ENCODE measurements at regions not wholly inside any gene's neighbourhood (a gene's known extent, or its start where the extent isn't known, plus 50 kb on each side); places are given as distances from the start of the nearest gene placed in this dataset.
A peak's percentile ranks its signal among the peaks of the same experiment; 100 is the strongest.

DNA sequence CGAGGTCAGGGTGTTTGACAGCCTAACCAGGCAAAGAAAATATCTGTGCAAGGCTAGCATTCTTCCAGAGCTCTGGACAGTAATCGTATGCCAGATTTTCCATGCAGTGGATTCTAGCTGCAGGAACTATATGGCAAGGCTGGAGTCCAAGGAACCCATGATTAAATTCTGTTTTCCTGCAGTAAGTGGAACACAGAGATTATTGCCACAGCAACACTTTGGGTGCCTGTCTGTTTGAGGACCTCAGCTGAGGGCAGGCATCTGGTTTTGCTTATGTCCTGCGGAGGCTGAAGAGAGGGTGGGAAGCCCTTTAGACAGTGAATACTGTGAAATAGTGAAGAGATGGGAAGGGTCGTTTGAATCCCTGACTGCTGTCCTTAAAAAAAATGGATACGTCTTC lies 104.4 kb downstream of the DAD1 start:
- 56% methylated on average over 5 of the region's 5 CpGs for WGBS
- H3K4me3 ChIP-seq, result no peak overlapping the region
- no peaks in the 10 kb centered on the region for H3K36me3 ChIP-seq
- no peaks in the 10 kb centered on the region for H3K9me3 ChIP-seq
- H3K4me1 ChIP-seq, result peaks cover 70% of the 10 kb centered on the region
- peak overlapping the region; percentile 49 for H3K27ac ChIP-seq
- H3K27me3 ChIP-seq, result no peaks in the 10 kb centered on the region
- TF ChIP-seq POLR2A (IDR thresholded peaks at IDR 0.05) (no peak), EP300 (IDR thresholded peaks at IDR 0.05) (no peak), POLR2AphosphoS5 (IDR thresholded peaks at IDR 0.05) (no peak)
- TF ChIP-seq, protein P1, sequence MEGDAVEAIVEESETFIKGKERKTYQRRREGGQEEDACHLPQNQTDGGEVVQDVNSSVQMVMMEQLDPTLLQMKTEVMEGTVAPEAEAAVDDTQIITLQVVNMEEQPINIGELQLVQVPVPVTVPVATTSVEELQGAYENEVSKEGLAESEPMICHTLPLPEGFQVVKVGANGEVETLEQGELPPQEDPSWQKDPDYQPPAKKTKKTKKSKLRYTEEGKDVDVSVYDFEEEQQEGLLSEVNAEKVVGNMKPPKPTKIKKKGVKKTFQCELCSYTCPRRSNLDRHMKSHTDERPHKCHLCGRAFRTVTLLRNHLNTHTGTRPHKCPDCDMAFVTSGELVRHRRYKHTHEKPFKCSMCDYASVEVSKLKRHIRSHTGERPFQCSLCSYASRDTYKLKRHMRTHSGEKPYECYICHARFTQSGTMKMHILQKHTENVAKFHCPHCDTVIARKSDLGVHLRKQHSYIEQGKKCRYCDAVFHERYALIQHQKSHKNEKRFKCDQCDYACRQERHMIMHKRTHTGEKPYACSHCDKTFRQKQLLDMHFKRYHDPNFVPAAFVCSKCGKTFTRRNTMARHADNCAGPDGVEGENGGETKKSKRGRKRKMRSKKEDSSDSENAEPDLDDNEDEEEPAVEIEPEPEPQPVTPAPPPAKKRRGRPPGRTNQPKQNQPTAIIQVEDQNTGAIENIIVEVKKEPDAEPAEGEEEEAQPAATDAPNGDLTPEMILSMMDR (IDR thresholded peaks at IDR 0.05), result no peak
- no peak for DNase-seq (ENCODE audit: low spot score in 2 of 2)

DNA sequence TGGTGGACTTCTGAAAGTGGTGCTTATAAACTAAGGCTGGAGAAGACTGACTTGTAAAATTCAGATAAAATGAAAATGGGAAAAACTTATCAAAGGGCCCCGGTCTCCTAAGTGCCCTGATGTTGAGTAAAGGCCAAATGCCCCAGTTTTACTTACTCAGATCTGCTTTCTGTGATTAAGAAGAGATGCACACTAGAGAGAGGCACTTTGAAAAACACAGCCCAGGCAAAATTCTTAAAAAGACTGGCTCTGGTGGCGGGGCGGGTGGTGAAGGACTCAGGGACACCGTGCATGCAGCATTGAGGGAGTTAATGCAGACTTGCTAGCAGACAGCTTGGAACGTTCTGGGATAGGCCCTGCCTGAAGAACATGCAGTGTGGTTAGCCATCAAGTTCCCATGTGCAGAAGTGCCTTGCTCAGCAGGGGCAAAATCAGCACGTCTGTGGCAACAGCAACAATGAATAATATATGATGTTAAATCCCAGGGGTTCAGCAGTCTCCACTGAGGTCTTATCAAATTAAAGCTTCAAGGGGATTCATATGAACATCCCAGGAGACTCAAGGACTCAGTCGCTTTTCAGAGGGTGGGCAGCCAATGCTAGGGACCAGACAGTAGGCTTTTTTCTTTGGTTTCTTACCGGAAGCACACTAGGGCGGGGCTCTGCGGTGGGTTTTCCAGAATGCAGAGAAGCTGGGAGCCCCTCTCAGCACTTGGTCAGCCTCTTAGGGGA lies 105.0 kb downstream of the DAD1 start:
- 67% methylated on average over 7 of the region's 10 CpGs for WGBS
- Histone ChIP-seq H3K4me1 (peaks cover 70% of the 10 kb centered on the region), H3K36me3 (no peaks in the 10 kb centered on the region), H3K4me3 (no peak overlapping the region), H3K27ac (peak overlapping the region; percentile 49), H3K9me3 (no peaks in the 10 kb centered on the region), H3K27me3 (no peaks in the 10 kb centered on the region)
- TF ChIP-seq POLR2AphosphoS5 (IDR thresholded peaks at IDR 0.05), result no peak
- TF ChIP-seq, protein P1 (IDR thresholded peaks at IDR 0.05), result no peak
- TF ChIP-seq EP300 (IDR thresholded peaks at IDR 0.05), result no peak
- no peak for TF ChIP-seq POLR2A (IDR thresholded peaks at IDR 0.05)
- DNase-seq (ENCODE audit: low spot score in 2 of 2), result no peak

DNA sequence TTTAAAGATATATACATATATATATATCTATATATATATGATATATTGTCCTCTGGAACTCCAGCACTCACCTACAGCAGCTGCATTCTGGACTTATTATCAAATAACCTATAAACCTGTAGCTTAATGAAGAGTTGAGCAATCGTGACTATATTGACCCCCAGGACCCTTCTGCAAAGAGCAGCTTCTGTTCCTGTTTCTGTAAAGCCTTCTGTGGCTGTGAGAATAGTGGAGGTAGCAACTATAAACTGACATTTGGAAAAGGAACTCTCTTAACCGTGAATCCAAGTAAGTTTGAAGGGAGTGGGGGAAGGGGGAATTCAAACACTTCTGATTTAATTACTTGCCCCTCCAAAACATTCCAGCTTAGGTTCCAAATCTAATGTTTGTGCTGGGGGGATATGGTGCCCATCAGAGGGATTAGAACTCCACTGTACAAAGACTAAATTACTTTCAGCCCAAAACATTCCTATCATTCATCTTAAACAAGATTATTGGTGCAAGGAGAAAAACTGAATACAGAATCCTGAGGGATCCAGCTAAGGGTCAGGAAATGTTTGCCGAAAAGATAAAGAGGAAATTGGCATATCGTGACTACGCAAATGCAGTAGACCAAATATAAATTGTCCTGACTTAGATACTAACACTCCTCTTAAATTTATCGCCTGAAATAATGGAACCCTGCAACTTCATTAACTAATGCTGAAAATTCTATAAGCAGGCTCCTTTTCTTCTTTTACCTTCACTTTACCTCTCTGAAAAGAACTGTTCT lies 106.1 kb downstream of the DAD1 start:
- Histone ChIP-seq H3K27me3 (no peaks in the 10 kb centered on the region), H3K27ac (no peak overlapping the region), H3K9me3 (no peaks in the 10 kb centered on the region), H3K4me3 (no peak overlapping the region), H3K36me3 (no peaks in the 10 kb centered on the region), H3K4me1 (peaks cover 74% of the 10 kb centered on the region)
- DNase-seq (ENCODE audit: low spot score in 2 of 2), result no peak
- WGBS, result 82% methylated on average over 6 of the region's 6 CpGs
- TF ChIP-seq EP300 (IDR thresholded peaks at IDR 0.05) (no peak), POLR2AphosphoS5 (IDR thresholded peaks at IDR 0.05) (no peak), POLR2A (IDR thresholded peaks at IDR 0.05) (no peak)
- TF ChIP-seq, protein P1 (IDR thresholded peaks at IDR 0.05), result no peak

DNA sequence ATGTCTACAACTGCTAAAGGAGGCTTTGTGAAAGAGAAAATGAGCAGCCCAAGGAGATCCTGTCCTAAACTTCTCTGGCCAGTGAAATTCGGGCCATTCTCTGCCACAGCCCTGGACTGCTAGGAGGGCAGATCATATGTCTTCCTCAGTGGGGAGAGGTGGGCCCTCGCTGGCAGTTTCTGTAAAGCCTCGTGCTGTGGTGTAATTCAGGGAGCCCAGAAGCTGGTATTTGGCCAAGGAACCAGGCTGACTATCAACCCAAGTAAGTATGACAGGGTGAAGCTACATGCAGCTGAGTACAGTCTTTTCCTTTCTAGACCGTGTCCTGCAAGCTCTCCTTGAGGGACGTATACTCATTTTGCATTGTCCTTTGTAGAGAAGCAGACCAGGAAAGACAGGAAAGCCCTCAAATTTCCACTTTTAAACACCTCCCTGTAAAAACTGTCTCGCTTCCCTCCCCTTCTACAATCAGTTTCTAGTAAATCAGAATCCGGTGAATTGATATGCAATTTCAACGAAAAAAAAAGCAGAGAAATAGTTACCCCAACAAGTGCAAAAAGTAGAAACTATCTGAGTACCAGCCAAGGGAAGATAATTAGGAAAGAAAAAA lies 106.8 kb downstream of the DAD1 start:
- DNase-seq (ENCODE audit: low spot score in 2 of 2), result no peak
- Histone ChIP-seq H3K4me3 (no peak overlapping the region), H3K9me3 (no peaks in the 10 kb centered on the region), H3K4me1 (peaks cover 73% of the 10 kb centered on the region), H3K27me3 (no peaks in the 10 kb centered on the region), H3K27ac (peak overlapping the region; percentile 55), H3K36me3 (no peaks in the 10 kb centered on the region)
- no peak for TF ChIP-seq EP300 (IDR thresholded peaks at IDR 0.05)
- no peak for TF ChIP-seq POLR2AphosphoS5 (IDR thresholded peaks at IDR 0.05)
- TF ChIP-seq, protein P1 (IDR thresholded peaks at IDR 0.05), result no peak
- no peak for TF ChIP-seq POLR2A (IDR thresholded peaks at IDR 0.05)
- 62% methylated on average over 8 of the region's 8 CpGs for WGBS

DNA sequence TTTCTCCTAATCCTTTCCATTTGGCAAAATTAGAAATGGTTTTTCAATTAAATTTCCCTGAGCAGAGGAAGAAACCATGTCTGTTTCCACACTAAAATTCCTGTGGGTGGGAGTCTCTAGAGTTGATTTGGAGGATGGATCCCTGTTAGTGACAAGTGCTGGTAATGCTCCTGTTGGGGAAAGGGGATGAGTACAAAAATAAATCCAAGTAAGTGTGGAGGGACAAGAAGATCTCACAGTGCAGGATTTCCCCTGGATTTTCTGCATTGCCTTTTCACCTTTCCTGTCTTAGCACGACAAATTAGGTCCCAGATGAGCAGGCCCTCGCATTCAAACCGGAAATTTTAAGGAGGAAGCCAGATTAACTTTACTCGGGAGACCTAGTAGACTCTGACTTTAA lies 107.5 kb downstream of the DAD1 start:
- 32% methylated on average over 4 of the region's 4 CpGs for WGBS
- TF ChIP-seq POLR2AphosphoS5 (IDR thresholded peaks at IDR 0.05) (no peak), POLR2A (IDR thresholded peaks at IDR 0.05) (no peak), EP300 (IDR thresholded peaks at IDR 0.05) (no peak)
- TF ChIP-seq, protein P1 (IDR thresholded peaks at IDR 0.05), result no peak
- no peaks in the 10 kb centered on the region for H3K36me3 ChIP-seq
- no peak overlapping the region for H3K4me3 ChIP-seq
- peaks cover 67% of the 10 kb centered on the region for H3K4me1 ChIP-seq
- H3K27me3 ChIP-seq, result no peaks in the 10 kb centered on the region
- peak overlapping the region; percentile 55 for H3K27ac ChIP-seq
- H3K9me3 ChIP-seq, result no peaks in the 10 kb centered on the region
- DNase-seq (ENCODE audit: low spot score in 2 of 2), result no peak
